ES-I3 (cell line): ENCODE measurements at regions not wholly inside any gene's neighbourhood (a gene's known extent, or its start where the extent isn't known, plus 50 kb on each side); places are given as distances from the start of the nearest gene placed in this dataset.

ENCODE experiments used
- H3K36me3 ChIP-seq: 2 replicates; pipeline ENCODE4 v1.6.1; 2013; ENCODE audit warnings: mild to moderate bottlenecking, low read length, control low read depth, moderate library complexity; ENCODE audit not compliant: insufficient read depth
- H3K4me1 ChIP-seq: 2 replicates; pipeline ENCODE4 v1.6.1; 2013; ENCODE audit warnings: mild to moderate bottlenecking, control low read depth, low read length; ENCODE audit not compliant: insufficient read depth
- H3K9ac ChIP-seq: 2 replicates; pipeline ENCODE4 v1.6.1; 2013; ENCODE audit warnings: low read depth, mild to moderate bottlenecking, low read length, moderate library complexity
- H3K9me3 ChIP-seq: 2 replicates; pipeline ENCODE4 v1.6.1; 2013; ENCODE audit warnings: mild to moderate bottlenecking, low read length, moderate library complexity; ENCODE audit not compliant: control insufficient read depth, insufficient read depth

- Histone ChIP-seq H3K4me1 (no peaks in the 10 kb centered on the region; the same call in 1 of the 2 replicates), H3K36me3 (no peaks in the 10 kb centered on the region), H3K9me3 (0 out of 2 replicates have a peak, but pooled peaks cover 2% of the 10 kb centered on the region), H3K9ac (no peak overlapping the region)
Observed at GRCh38 chr10:78310481-78311080, 276.9 kb downstream of the RPS24 start.

GRCh38 chr10:78312197-78313047, 278.8 kb downstream of the RPS24 start:
- Histone ChIP-seq H3K9ac (no peak overlapping the region), H3K36me3 (no peaks in the 10 kb centered on the region), H3K9me3 (0 out of 2 replicates have a peak, but pooled peaks cover 2% of the 10 kb centered on the region), H3K4me1 (no peaks in the 10 kb centered on the region; the same call in 1 of the 2 replicates)

GRCh38 chr10:78313048-78313381, 279.4 kb downstream of the RPS24 start:
- Histone ChIP-seq H3K36me3 (no peaks in the 10 kb centered on the region), H3K9me3 (no peaks in the 10 kb centered on the region), H3K9ac (no peak overlapping the region), H3K4me1 (no peaks in the 10 kb centered on the region; the same call in 1 of the 2 replicates)

GRCh38 chr10:78313636-78314035, 280.0 kb downstream of the RPS24 start:
- no peaks in the 10 kb centered on the region for H3K36me3 ChIP-seq
- no peaks in the 10 kb centered on the region for H3K9me3 ChIP-seq
- no peak overlapping the region for H3K9ac ChIP-seq
- no peaks in the 10 kb centered on the region; the same call in 1 of the 2 replicates for H3K4me1 ChIP-seq

- Histone ChIP-seq H3K4me1 (no peaks in the 10 kb centered on the region; the same call in 1 of the 2 replicates), H3K9me3 (no peaks in the 10 kb centered on the region), H3K36me3 (no peaks in the 10 kb centered on the region), H3K9ac (no peak overlapping the region)
Observed at GRCh38 chr10:78314651-78315050, 281.0 kb downstream of the RPS24 start.

- H3K9me3 ChIP-seq, result no peaks in the 10 kb centered on the region
- no peaks in the 10 kb centered on the region for H3K36me3 ChIP-seq
- H3K9ac ChIP-seq, result no peak overlapping the region
- H3K4me1 ChIP-seq, result no peaks in the 10 kb centered on the region; the same call in 1 of the 2 replicates
Observed at GRCh38 chr10:78316451-78316931, 282.8 kb downstream of the RPS24 start.

- Histone ChIP-seq H3K9me3 (no peaks in the 10 kb centered on the region), H3K4me1 (no peaks in the 10 kb centered on the region), H3K9ac (no peak overlapping the region), H3K36me3 (no peaks in the 10 kb centered on the region)
Observed at GRCh38 chr10:78318305-78318704, 284.6 kb downstream of the RPS24 start.

GRCh38 chr10:78319371-78319770, 285.7 kb downstream of the RPS24 start:
- Histone ChIP-seq H3K4me1 (no peaks in the 10 kb centered on the region), H3K9me3 (no peaks in the 10 kb centered on the region), H3K36me3 (no peaks in the 10 kb centered on the region), H3K9ac (no peak overlapping the region)

- Histone ChIP-seq H3K36me3 (no peaks in the 10 kb centered on the region), H3K4me1 (no peaks in the 10 kb centered on the region), H3K9ac (no peak overlapping the region), H3K9me3 (0 out of 2 replicates have a peak, but pooled peaks cover under 1% of the 10 kb centered on the region)
Observed at GRCh38 chr10:78319841-78320240, 286.2 kb downstream of the RPS24 start.

GRCh38 chr10:78320506-78320905, 286.8 kb downstream of the RPS24 start:
- no peaks in the 10 kb centered on the region for H3K36me3 ChIP-seq
- peaks cover 4% of the 10 kb centered on the region; the same call in 1 of the 2 replicates for H3K9me3 ChIP-seq
- H3K9ac ChIP-seq, result no peak overlapping the region
- no peaks in the 10 kb centered on the region for H3K4me1 ChIP-seq

- no peak overlapping the region for H3K9ac ChIP-seq
- no peaks in the 10 kb centered on the region for H3K4me1 ChIP-seq
- peaks cover 4% of the 10 kb centered on the region; the same call in 1 of the 2 replicates for H3K9me3 ChIP-seq
- H3K36me3 ChIP-seq, result no peaks in the 10 kb centered on the region
Observed at GRCh38 chr10:78321000-78321399, 287.3 kb downstream of the RPS24 start.

- H3K4me1 ChIP-seq, result no peaks in the 10 kb centered on the region
- H3K9me3 ChIP-seq, result peaks cover 7% of the 10 kb centered on the region; the same call in 1 of the 2 replicates
- H3K36me3 ChIP-seq, result no peaks in the 10 kb centered on the region
- H3K9ac ChIP-seq, result no peak overlapping the region
Observed at GRCh38 chr10:78321500-78321899, 287.8 kb downstream of the RPS24 start.

GRCh38 chr10:78326372-78326771, 292.7 kb downstream of the RPS24 start:
- Histone ChIP-seq H3K9me3 (peaks cover 7% of the 10 kb centered on the region; the same call in 1 of the 2 replicates), H3K9ac (no peak overlapping the region), H3K36me3 (no peaks in the 10 kb centered on the region), H3K4me1 (no peaks in the 10 kb centered on the region)

GRCh38 chr10:78327778-78328591, 294.3 kb downstream of the RPS24 start:
- Histone ChIP-seq H3K9me3 (peaks cover 7% of the 10 kb centered on the region; the same call in 1 of the 2 replicates), H3K36me3 (no peaks in the 10 kb centered on the region), H3K9ac (no peak overlapping the region), H3K4me1 (peaks cover 5% of the 10 kb centered on the region; the same call in 1 of the 2 replicates)
